ENCODE measurements at regions not wholly inside any gene's neighbourhood (a gene's known extent, or its start where the extent isn't known, plus 50 kb on each side); places are given as distances from the start of the nearest gene placed in this dataset.
"Not testable (repeated sequence)": the region's sequence is repeated elsewhere in the genome, so short reads cannot be mapped to it uniquely, and the experiment has no call there.

- DNase-seq, result not testable (repeated sequence)
These were observed 123.6 kb upstream of the RHOU start for GRCh38 chr1:228611707-228612106.

GRCh38 chr1:228622002-228622716 is 113.1 kb upstream of the RHOU start:
- not testable (repeated sequence) for DNase-seq

GRCh38 chr1:228626481-228626880 is 108.8 kb upstream of the RHOU start:
- DNase-seq, result not testable (repeated sequence)

DNA sequence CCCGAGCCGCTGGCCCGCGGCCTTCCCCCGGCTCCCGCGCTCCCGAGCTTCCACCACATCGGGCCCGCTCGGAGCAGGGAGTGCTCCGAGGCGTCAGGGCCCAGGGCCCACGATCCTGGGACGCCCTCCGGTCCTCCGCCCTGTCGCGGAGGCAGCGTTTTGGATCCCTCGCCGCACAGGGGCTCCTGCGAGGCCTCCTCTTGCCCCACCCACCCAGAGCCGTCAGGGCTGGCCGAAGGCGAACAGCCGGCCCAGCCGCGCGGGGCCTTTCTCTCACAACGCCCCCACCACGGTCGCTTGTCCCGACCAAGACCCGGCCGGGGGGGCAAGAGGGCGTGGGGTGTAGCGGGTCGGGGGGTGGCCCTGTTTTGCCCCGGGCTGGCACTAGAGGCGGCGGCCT is 102.4 kb upstream of the RHOU start:
- DNase-seq, result not testable (repeated sequence)

DNA sequence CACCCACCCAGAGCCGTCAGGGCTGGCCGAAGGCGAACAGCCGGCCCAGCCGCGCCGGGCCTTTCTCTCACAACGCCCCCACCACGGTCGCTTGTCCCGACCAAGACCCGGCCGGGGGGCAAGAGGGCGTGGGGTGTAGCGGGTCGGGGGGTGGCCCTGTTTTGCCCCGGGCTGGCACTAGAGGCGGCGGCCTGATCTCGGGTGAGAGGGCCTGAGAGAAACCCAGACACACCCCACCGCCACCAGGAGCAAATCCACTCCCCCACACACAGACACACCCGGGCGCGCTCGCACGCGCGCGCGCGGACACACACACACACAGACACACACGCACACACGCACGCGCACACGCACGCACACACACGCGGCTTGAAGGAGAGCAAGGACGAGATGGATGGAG is 100.0 kb upstream of the RHOU start:
- not testable (repeated sequence) for DNase-seq

DNA sequence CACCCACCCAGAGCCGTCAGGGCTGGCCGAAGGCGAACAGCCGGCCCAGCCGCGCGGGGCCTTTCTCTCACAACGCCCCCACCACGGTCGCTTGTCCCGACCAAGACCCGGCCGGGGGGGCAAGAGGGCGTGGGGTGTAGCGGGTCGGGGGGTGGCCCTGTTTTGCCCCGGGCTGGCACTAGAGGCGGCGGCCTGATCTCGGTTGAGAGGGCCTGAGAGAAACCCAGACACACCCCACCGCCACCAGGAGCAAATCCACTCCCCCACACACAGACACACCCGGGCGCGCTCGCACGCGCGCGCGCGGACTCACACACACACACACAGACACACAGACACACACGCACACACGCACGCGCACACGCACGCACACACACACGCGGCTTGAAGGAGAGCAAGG is 97.8 kb upstream of the RHOU start:
- not testable (repeated sequence) for DNase-seq

DNA sequence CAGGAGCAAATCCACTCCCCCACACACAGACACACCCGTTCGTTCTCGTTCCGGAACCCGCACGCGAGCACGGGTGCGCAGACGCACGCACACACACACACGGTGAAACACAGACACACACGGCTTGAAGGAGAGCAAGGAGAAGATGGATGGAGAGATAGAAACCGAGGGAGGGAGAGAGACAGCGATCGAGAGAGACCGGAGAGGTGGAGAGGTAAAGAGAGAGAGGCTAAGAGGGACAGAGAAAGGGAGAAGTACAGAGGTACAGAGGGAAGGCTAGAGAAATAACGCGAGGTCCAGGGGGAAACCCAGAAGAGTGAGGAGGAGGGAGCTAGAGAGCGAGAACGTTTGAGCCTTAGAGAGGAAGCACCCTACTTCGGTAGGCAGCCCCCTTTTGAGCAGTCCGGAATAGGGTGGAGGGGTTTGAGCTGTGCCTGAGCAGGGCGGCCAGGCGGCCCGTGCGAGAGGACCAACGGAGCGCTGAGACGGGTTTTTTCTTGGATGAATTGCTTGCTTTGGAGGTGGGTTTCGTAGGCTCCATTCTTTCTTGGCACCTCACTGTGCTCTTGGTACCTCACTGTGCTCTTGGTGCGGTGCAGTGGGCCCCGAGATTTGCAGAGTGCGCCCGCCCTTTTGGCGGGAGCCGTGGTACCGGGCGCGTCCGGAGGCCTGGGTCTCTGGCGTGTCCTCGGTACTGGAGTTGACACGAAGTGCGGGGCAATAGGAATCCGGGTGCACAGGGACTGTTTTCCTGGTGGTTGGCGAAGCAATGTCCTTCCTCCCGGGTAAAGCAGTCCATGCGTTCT is 88.4 kb upstream of the RHOU start:
- peak in 1 of 2 donors; percentile 38 for DNase-seq

- peak in 1 of 2 donors; percentile 27 for DNase-seq
These were observed 87.5 kb upstream of the RHOU start for GRCh38 chr1:228647523-228648444.

GRCh38 chr1:228648647-228649383 is 86.5 kb upstream of the RHOU start:
- no peak for DNase-seq

GRCh38 chr1:228650141-228650540 is 85.1 kb upstream of the RHOU start:
- no peak for DNase-seq

DNA sequence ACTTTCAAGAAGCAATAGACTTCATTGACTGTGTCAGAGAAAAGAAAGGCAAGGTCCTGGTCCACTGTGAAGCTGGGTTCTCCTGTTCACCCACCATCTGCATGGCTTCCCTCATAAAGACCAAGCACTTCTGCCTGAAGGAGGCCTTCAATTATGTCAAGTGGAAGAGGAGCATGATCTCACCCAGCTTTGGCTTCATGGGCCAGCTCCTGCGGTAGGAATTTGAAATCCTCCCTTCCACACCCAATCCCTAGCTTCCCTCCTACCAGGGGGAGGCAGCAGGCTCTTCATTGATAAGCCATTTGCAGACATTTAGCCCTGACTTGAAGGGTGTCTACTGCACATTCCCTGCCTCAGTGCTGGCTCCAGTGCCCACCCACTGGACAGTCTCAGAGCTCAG is 84.3 kb upstream of the RHOU start:
- no peak for DNase-seq

- DNase-seq, result peak; percentile 43 to 53
These were observed 83.2 kb upstream of the RHOU start for GRCh38 chr1:228652116-228652515.

- not testable (repeated sequence) for DNase-seq
These were observed 82.2 kb upstream of the RHOU start for GRCh38 chr1:228653057-228653456.

GRCh38 chr1:228653748-228654147 is 81.5 kb upstream of the RHOU start:
- no peak for DNase-seq

DNA sequence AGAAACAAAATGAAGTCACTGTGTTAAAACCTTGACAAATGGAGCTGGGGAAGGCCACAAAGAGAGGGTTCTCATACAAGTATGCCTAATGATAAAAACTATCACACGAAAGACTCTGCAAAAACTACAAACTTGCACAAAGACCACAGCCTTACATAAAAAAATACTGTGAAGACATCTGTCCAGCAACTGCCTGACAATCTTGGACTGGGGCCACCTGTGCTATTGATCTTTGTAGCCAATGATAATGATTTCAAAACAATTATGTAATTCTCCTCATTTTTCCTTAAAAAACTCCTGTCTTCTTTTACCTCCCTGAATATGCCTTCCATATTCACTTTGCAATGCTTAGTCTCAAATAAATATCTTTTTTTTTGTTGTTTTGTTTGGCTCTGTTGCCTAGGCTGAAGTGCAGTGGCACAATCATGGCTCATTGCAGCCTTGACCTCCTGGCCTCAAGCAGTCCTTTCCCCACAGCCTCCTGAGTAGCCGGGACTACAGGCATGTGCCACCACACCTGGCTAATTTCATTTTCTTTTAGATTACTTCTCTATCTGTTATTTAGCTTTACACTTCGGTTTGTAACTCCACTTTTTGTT is 79.4 kb upstream of the RHOU start:
- no peak for DNase-seq

GRCh38 chr1:228662007-228662689 is 73.1 kb upstream of the RHOU start:
- not testable (repeated sequence) for DNase-seq

DNA sequence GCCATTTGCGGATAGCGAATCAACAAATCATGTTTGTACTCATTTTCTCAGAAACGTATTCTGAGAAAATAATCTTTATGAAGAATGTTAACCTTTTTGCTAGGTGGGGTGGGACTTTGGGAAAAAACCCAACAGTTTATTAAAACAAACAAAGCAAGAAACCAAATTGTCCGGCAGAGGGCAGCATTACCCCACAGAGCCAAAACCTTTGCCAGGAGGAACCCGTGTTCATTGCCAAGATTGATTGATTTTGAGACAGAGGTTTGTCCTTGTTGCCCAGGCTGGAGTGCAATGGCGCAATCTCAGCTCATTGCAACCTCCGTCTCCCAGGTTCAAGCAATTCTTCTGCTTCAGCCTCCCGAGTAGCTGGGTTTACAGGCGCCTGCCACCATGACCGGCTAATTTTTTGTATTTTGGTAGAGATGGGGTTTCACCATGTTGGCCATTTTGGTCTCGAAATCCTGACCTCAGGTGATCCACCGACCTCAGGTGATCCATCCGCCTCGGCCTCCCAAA is 70.8 kb upstream of the RHOU start:
- peak; percentile 51 to 97 for DNase-seq

GRCh38 chr1:228666686-228667623 is 68.3 kb upstream of the RHOU start:
- no peak for DNase-seq

GRCh38 chr1:228668553-228669241 is 66.6 kb upstream of the RHOU start:
- DNase-seq, result no peak

Measured in inflammatory macrophage treated with lipopolysaccharide for 1 hour (primary cell).